C4-2B (cell line): ENCODE measurements at regions not wholly inside any gene's neighbourhood (a gene's known extent, or its start where the extent isn't known, plus 50 kb on each side); places are given as distances from the start of the nearest gene placed in this dataset.

Source experiments
- H3K27ac ChIP-seq: fragments of 450-650 bp; 2 replicates; pipeline ENCODE4 v1.5.1; 2017
- ZFX ChIP-seq: fragments of 450-650 bp; IDR thresholded peaks from 2 replicates; pipeline ENCODE4 v1.6.1; 2017
- TF ChIP-seq, protein P1 (sequence below): fragments of 450-650 bp; conservative IDR thresholded peaks from 2 replicates; pipeline ENCODE4 v1.5.1; 2017; ENCODE audit warnings: mild to moderate bottlenecking

DNA sequence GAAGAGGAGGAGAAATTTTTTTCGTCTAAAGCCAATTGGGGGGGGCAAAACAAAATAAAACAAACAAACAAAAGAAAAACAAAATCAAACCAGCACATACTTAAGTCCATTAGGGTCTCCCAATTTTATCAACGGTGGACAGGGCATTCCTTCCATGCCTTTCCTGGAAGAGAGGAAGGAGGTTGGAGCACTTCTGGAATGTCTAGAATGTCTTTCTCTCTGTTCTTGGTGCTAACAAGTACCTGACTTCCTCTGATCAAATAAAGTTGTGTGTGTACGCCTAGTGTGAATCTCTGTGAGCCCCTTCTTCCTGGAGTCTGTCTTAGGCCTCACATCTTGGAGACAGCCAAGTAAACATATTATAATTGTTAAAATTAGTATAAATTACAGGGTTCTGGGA is 399.0 kb upstream of the LRRTM1 start:
- H3K27ac ChIP-seq = no peak overlapping the region
- TF ChIP-seq, protein P1, sequence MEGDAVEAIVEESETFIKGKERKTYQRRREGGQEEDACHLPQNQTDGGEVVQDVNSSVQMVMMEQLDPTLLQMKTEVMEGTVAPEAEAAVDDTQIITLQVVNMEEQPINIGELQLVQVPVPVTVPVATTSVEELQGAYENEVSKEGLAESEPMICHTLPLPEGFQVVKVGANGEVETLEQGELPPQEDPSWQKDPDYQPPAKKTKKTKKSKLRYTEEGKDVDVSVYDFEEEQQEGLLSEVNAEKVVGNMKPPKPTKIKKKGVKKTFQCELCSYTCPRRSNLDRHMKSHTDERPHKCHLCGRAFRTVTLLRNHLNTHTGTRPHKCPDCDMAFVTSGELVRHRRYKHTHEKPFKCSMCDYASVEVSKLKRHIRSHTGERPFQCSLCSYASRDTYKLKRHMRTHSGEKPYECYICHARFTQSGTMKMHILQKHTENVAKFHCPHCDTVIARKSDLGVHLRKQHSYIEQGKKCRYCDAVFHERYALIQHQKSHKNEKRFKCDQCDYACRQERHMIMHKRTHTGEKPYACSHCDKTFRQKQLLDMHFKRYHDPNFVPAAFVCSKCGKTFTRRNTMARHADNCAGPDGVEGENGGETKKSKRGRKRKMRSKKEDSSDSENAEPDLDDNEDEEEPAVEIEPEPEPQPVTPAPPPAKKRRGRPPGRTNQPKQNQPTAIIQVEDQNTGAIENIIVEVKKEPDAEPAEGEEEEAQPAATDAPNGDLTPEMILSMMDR = no peak
- no peak for TF ChIP-seq ZFX

DNA sequence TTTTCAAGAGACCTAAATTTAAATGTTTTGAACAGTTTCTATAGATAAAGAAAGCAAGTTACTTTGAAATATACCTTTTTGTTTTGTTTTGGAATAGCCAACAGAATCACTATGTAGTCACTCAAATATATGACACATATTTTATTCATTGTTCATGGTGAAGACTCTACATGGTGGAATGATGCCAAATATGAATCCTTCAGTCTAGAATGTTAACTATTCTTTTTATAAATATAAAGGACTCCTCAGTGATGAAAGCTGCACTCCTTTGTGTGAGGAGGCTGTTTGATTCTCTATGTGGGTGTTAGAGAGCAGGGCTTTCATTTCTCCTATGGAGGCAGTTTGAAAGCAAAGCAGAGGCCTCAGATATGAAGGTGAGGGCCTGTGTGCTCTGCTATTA is 396.4 kb upstream of the LRRTM1 start:
- H3K27ac ChIP-seq = no peak overlapping the region
- TF ChIP-seq, protein P1 = no peak
- no peak for TF ChIP-seq ZFX
